GM12892 (cell line): ENCODE measurements at regions not wholly inside any gene's neighbourhood (a gene's known extent, or its start where the extent isn't known, plus 50 kb on each side); places are given as distances from the start of the nearest gene placed in this dataset.

Source experiments
- POLR2A ChIP-seq: IDR thresholded peaks from 2 replicates; pipeline ENCODE4 v1.6.1; 2011; ENCODE audit warnings: low read depth, low read length, control low read depth
- TAF1 ChIP-seq: IDR thresholded peaks from 2 replicates; pipeline ENCODE4 v1.6.1; 2011; ENCODE audit warnings: low read depth, mild to moderate bottlenecking, control low read depth, low read length, borderline replicate concordance

- TF ChIP-seq POLR2A: no peak
- TF ChIP-seq TAF1: no peak
Observed at GRCh38 chr5:81866994-81867393, 104.8 kb upstream of the ATG10 start.
